Astrocyte (in vitro differentiated cells and primary cell): ENCODE measurements at regions not wholly inside any gene's neighbourhood (a gene's known extent, or its start where the extent isn't known, plus 50 kb on each side); places are given as distances from the start of the nearest gene placed in this dataset.

Source experiments
- DNase-seq: peaks from one replicate; pipeline ENCODE4 v3.0.0-alpha.2; 2010; ENCODE audit warnings: low read depth
- FAIRE-seq: peaks from 2 replicates; lab custom pipeline; 2011; peaks lifted over from hg19 to GRCh38; lab: Jason Lieb, UNC
- H2AFZ ChIP-seq: 2 replicates; pipeline ENCODE4 v1.6.0; 2012; ENCODE audit warnings: low read depth, low read length, inconsistent platforms
- H3K27ac ChIP-seq: 2 replicates; pipeline ENCODE4 v1.5.1; 2011; ENCODE audit warnings: low read depth, low read length, inconsistent platforms
- H3K27me3 ChIP-seq: 2 replicates; pipeline ENCODE4 v1.6.0; 2011; ENCODE audit warnings: low read length, inconsistent platforms; ENCODE audit not compliant: insufficient read depth
- H3K36me3 ChIP-seq: 2 replicates; pipeline ENCODE4 v1.5.1; 2011; ENCODE audit warnings: low read length, inconsistent platforms; ENCODE audit not compliant: insufficient read depth
- H3K4me1 ChIP-seq: 2 replicates; pipeline ENCODE4 v1.5.1; 2011; ENCODE audit warnings: low read length, inconsistent platforms; ENCODE audit not compliant: insufficient read depth
- H3K4me2 ChIP-seq: 2 replicates; pipeline ENCODE4 v1.6.0; 2012; ENCODE audit warnings: low read length, inconsistent platforms
- H3K4me3 ChIP-seq: 2 replicates; pipeline ENCODE4 v1.5.1; 2011; ENCODE audit warnings: low read depth, mild to moderate bottlenecking, low read length, inconsistent platforms; ENCODE audit not compliant: insufficient read depth
- H3K79me2 ChIP-seq: 2 replicates; pipeline ENCODE4 v1.6.0; 2012; ENCODE audit warnings: mild to moderate bottlenecking, low read length, inconsistent platforms; ENCODE audit not compliant: insufficient read depth
- H3K9ac ChIP-seq: 2 replicates; pipeline ENCODE4 v1.6.0; 2012; ENCODE audit warnings: mild to moderate bottlenecking, low read length, inconsistent platforms
- H3K9me3 ChIP-seq: 2 replicates; pipeline ENCODE4 v1.5.1; 2012; ENCODE audit warnings: low read depth, mild to moderate bottlenecking, low read length, inconsistent platforms; ENCODE audit not compliant: insufficient read depth
- H4K20me1 ChIP-seq: 2 replicates; pipeline ENCODE4 v1.6.0; 2012; ENCODE audit warnings: low read length, inconsistent platforms; ENCODE audit not compliant: insufficient read depth
- H3K27ac Mint-ChIP-seq: one replicate; pipeline ENCODE4 v1.8.0; 2021; ENCODE audit warnings: mild to moderate bottlenecking, mixed read lengths; ENCODE audit not compliant: unreplicated experiment
- H3K27me3 Mint-ChIP-seq: one replicate; pipeline ENCODE4 v1.8.0; 2021; ENCODE audit warnings: low read depth, mixed read lengths; ENCODE audit not compliant: unreplicated experiment
- H3K36me3 Mint-ChIP-seq: one replicate; pipeline ENCODE4 v1.8.0; 2021; ENCODE audit warnings: low read depth, mixed read lengths; ENCODE audit not compliant: unreplicated experiment
- H3K4me1 Mint-ChIP-seq: one replicate; pipeline ENCODE4 v1.8.0; 2021; ENCODE audit warnings: low read depth, mixed read lengths; ENCODE audit not compliant: unreplicated experiment
- H3K4me3 Mint-ChIP-seq: one replicate; pipeline ENCODE4 v1.8.0; 2021; ENCODE audit warnings: mild to moderate bottlenecking, moderate library complexity, mixed read lengths; ENCODE audit not compliant: unreplicated experiment
- H3K9me3 Mint-ChIP-seq: one replicate; pipeline ENCODE4 v1.8.0; 2021; ENCODE audit warnings: mild to moderate bottlenecking, mixed read lengths; ENCODE audit not compliant: unreplicated experiment
- EZH2 ChIP-seq: IDR thresholded peaks from 2 replicates; pipeline ENCODE4 v1.6.1; 2012; ENCODE audit warnings: mild to moderate bottlenecking, low read length, inconsistent platforms; ENCODE audit not compliant: insufficient read depth
- TF ChIP-seq, protein P1 (sequence below): IDR thresholded peaks from 2 replicates; pipeline ENCODE4 v1.5.1; 2011; ENCODE audit warnings: low read depth, mild to moderate bottlenecking, inconsistent platforms, low read length, moderate library complexity; ENCODE audit not compliant: insufficient read depth

- no peak overlapping the region for H3K27ac Mint-ChIP-seq
- Histone ChIP-seq H3K4me2 (no peak overlapping the region), H3K27me3 (peaks cover 3% of the 10 kb centered on the region), H4K20me1 (no peaks in the 10 kb centered on the region), H3K27ac (no peak overlapping the region), H2AFZ (no peak overlapping the region), H3K9me3 (no peaks in the 10 kb centered on the region), H3K9ac (no peak overlapping the region), H3K4me1 (no peaks in the 10 kb centered on the region), H3K79me2 (no peaks in the 10 kb centered on the region), H3K4me3 (no peak overlapping the region), H3K36me3 (no peaks in the 10 kb centered on the region)
- no peak for FAIRE-seq
- TF ChIP-seq, protein P1, sequence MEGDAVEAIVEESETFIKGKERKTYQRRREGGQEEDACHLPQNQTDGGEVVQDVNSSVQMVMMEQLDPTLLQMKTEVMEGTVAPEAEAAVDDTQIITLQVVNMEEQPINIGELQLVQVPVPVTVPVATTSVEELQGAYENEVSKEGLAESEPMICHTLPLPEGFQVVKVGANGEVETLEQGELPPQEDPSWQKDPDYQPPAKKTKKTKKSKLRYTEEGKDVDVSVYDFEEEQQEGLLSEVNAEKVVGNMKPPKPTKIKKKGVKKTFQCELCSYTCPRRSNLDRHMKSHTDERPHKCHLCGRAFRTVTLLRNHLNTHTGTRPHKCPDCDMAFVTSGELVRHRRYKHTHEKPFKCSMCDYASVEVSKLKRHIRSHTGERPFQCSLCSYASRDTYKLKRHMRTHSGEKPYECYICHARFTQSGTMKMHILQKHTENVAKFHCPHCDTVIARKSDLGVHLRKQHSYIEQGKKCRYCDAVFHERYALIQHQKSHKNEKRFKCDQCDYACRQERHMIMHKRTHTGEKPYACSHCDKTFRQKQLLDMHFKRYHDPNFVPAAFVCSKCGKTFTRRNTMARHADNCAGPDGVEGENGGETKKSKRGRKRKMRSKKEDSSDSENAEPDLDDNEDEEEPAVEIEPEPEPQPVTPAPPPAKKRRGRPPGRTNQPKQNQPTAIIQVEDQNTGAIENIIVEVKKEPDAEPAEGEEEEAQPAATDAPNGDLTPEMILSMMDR: no peak
- no peak for TF ChIP-seq EZH2
- peaks cover 5% of the 10 kb centered on the region for H3K9me3 Mint-ChIP-seq
- H3K4me3 Mint-ChIP-seq: no peak overlapping the region
- H3K27me3 Mint-ChIP-seq: peaks cover 4% of the 10 kb centered on the region
- no peak for DNase-seq
- peaks cover 4% of the 10 kb centered on the region for H3K4me1 Mint-ChIP-seq
- no peaks in the 10 kb centered on the region for H3K36me3 Mint-ChIP-seq
These were observed 138.0 kb downstream of the PDGFRA start for GRCh38 chr4:54367059-54367458.

GRCh38 chr4:54368281-54369265, 139.5 kb downstream of the PDGFRA start:
- Mint-ChIP-seq H3K36me3 (no peaks in the 10 kb centered on the region), H3K27ac (no peak overlapping the region), H3K9me3 (peaks cover 3% of the 10 kb centered on the region), H3K27me3 (peaks cover 4% of the 10 kb centered on the region), H3K4me1 (peaks cover 4% of the 10 kb centered on the region), H3K4me3 (no peak overlapping the region)
- Histone ChIP-seq H3K36me3 (no peaks in the 10 kb centered on the region), H3K4me2 (no peak overlapping the region), H3K4me3 (no peak overlapping the region), H3K79me2 (no peaks in the 10 kb centered on the region), H3K9ac (no peak overlapping the region), H2AFZ (no peak overlapping the region), H4K20me1 (no peaks in the 10 kb centered on the region), H3K4me1 (no peaks in the 10 kb centered on the region), H3K27me3 (peaks cover 3% of the 10 kb centered on the region), H3K27ac (no peak overlapping the region), H3K9me3 (no peaks in the 10 kb centered on the region)
- DNase-seq (no peak), FAIRE-seq (no peak)
- TF ChIP-seq, protein P1: no peak
- TF ChIP-seq EZH2: no peak

GRCh38 chr4:54371173-54371572, 142.1 kb downstream of the PDGFRA start:
- Histone ChIP-seq H4K20me1 (no peaks in the 10 kb centered on the region), H3K9me3 (no peaks in the 10 kb centered on the region), H3K79me2 (no peaks in the 10 kb centered on the region), H3K27me3 (peaks cover 3% of the 10 kb centered on the region), H3K4me3 (no peak overlapping the region), H3K9ac (no peak overlapping the region), H3K36me3 (no peaks in the 10 kb centered on the region), H3K4me2 (no peak overlapping the region), H3K4me1 (no peaks in the 10 kb centered on the region), H3K27ac (no peak overlapping the region), H2AFZ (no peak overlapping the region)
- Mint-ChIP-seq H3K36me3 (no peaks in the 10 kb centered on the region), H3K27me3 (peaks cover 2% of the 10 kb centered on the region), H3K9me3 (peaks cover 3% of the 10 kb centered on the region), H3K27ac (no peak overlapping the region), H3K4me3 (no peak overlapping the region), H3K4me1 (peaks cover 4% of the 10 kb centered on the region)
- FAIRE-seq (no peak), DNase-seq (no peak)
- no peak for TF ChIP-seq EZH2
- TF ChIP-seq, protein P1: no peak
